ENCODE measurements at regions not wholly inside any gene's neighbourhood (a gene's known extent, or its start where the extent isn't known, plus 50 kb on each side); places are given as distances from the start of the nearest gene placed in this dataset.
"Not testable (repeated sequence)": the region's sequence is repeated elsewhere in the genome, so short reads cannot be mapped to it uniquely, and the experiment has no call there.

DNA sequence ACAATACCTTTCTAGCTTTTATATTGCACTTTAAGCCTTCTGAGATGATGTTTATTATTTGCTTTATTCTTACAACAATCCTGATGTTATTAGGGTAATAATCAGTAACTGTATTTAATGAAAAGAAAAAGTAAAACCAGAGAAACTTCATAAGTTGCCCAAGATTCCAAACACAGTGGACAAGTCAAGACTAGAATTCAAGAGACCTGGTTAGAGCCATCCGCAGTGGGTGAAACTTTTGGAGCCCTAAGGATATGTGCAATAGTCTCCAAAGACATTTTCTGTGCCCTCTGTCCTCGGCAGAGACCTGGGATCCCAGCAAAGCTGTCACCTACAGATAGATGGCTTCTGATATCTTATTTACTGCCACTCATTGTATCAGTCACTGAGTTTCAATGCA, 106.8 kb upstream of the DPT start:
- H3K9me3 Mint-ChIP-seq (ENCODE audit: low read depth): no peaks in the 10 kb centered on the region
- no peak for DNase-seq (ENCODE audit: low spot score)

DNA sequence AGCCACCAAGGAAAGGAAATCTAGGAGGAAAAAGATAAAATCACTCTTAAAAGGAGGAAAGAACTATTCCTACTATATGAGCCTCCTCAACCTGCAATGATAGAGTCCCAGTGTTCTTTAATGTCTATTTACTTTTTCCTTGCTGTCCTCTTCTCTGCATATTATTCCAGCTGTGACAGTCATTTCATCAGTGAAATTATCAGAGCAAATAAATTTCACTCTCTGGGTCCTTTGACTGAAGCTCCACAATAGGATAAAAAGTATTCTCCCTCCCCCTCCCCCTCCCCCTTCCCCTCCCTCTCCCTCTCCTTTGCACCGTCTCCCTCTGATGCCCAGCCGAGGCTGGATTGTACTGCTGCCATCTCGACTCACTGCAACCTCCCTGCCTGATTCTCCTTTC, 107.5 kb upstream of the DPT start:
- Mint-ChIP-seq H3K4me1 (ENCODE audit: low read depth) (peaks cover 9% of the 10 kb centered on the region), H3K36me3 (ENCODE audit: low read depth) (no peaks in the 10 kb centered on the region), H3K27me3 (ENCODE audit: low read depth) (no peaks in the 10 kb centered on the region), H3K9me3 (ENCODE audit: low read depth) (no peaks in the 10 kb centered on the region), H3K27ac (ENCODE audit: unreplicated experiment) (no peak overlapping the region), H3K4me3 (ENCODE audit: unreplicated experiment) (no peak overlapping the region)
- TF ChIP-seq, protein P1, sequence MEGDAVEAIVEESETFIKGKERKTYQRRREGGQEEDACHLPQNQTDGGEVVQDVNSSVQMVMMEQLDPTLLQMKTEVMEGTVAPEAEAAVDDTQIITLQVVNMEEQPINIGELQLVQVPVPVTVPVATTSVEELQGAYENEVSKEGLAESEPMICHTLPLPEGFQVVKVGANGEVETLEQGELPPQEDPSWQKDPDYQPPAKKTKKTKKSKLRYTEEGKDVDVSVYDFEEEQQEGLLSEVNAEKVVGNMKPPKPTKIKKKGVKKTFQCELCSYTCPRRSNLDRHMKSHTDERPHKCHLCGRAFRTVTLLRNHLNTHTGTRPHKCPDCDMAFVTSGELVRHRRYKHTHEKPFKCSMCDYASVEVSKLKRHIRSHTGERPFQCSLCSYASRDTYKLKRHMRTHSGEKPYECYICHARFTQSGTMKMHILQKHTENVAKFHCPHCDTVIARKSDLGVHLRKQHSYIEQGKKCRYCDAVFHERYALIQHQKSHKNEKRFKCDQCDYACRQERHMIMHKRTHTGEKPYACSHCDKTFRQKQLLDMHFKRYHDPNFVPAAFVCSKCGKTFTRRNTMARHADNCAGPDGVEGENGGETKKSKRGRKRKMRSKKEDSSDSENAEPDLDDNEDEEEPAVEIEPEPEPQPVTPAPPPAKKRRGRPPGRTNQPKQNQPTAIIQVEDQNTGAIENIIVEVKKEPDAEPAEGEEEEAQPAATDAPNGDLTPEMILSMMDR (IDR thresholded peaks at IDR 0.05): no peak
- DNase-seq (ENCODE audit: low spot score): no peak

More for the DNA sequence above, 106.8 kb upstream of the DPT start:
- peaks cover 9% of the 10 kb centered on the region for H3K4me1 Mint-ChIP-seq (ENCODE audit: low read depth)
- TF ChIP-seq, protein P1 (IDR thresholded peaks at IDR 0.05): no peak
- H3K27me3 Mint-ChIP-seq (ENCODE audit: low read depth): no peaks in the 10 kb centered on the region
- no peaks in the 10 kb centered on the region for H3K36me3 Mint-ChIP-seq (ENCODE audit: low read depth)
- H3K4me3 Mint-ChIP-seq (ENCODE audit: unreplicated experiment): no peak overlapping the region
- no peak overlapping the region for H3K27ac Mint-ChIP-seq (ENCODE audit: unreplicated experiment)

DNA sequence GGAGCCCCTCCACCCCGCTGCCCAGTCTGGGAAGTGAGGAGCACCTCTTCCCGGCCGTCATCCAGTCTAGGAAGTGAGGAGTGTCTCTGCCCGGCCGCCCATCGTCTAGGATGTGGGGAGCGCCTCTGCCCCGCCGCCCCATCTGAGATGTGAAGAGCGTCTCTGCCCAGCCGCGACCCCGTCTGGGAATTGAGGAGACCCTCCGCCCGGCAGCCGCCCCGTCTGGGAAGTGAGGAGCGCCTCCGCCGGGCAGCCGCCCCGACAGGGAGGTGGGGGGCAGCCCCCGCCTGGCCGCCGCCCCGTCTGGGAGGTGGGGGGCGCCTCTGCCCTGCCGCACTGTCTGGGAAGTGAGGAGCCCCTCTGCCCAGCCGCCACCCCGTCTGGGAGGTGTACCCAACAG, 108.2 kb upstream of the DPT start:
- DNase-seq (ENCODE audit: low spot score): peak; percentile 59

DNA sequence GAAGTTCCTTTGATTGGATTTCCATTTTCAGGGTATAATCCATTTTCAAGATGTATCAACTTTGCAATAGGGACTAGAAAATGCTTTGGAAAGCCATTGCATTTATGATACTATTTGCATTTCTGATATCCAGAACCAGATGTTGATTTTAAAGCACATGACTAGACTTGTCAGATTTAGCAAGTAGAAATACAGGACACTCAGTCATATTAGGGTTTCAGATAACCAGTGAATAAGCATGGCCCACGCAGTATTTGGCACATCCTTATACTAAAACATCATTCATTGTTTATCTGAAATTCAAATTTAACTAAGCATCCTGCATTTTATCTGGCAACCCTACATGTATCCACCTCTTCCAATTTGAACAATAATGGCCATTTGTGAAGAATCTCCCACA, 113.3 kb upstream of the DPT start:
- TF ChIP-seq, protein P1 (IDR thresholded peaks at IDR 0.05): no peak
- Mint-ChIP-seq H3K4me1 (ENCODE audit: low read depth) (no peaks in the 10 kb centered on the region), H3K9me3 (ENCODE audit: low read depth) (no peaks in the 10 kb centered on the region), H3K27me3 (ENCODE audit: low read depth) (no peaks in the 10 kb centered on the region), H3K4me3 (ENCODE audit: unreplicated experiment) (no peak overlapping the region), H3K36me3 (ENCODE audit: low read depth) (no peaks in the 10 kb centered on the region), H3K27ac (ENCODE audit: unreplicated experiment) (no peak overlapping the region)
- no peak for DNase-seq (ENCODE audit: low spot score)

More for the DNA sequence above, 108.2 kb upstream of the DPT start:
- H3K36me3 Mint-ChIP-seq (ENCODE audit: low read depth); H3K4me1 Mint-ChIP-seq (ENCODE audit: low read depth); H3K27ac Mint-ChIP-seq (ENCODE audit: unreplicated experiment); H3K4me3 Mint-ChIP-seq (ENCODE audit: unreplicated experiment); H3K9me3 Mint-ChIP-seq (ENCODE audit: low read depth); H3K27me3 Mint-ChIP-seq (ENCODE audit: low read depth): not testable (repeated sequence)

DNA sequence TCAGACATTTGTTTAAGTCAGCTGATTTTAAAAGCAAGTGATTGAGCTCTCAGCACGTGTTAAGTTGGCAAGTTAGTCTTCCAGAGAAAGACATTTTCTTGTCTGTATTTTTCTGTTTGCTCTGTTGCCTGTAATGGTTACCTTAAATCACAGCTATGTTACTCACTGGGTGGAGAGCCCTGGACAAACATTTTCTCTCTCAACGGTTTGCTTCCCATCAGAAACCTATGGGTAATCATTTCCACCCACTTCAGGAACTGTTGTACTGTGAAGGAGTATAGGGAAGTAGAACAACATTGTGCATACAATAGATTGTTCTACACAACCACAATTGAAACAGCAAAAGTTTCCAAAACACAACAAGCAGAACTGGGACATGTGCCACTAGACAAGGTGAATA, 113.9 kb upstream of the DPT start:
- no peak for DNase-seq (ENCODE audit: low spot score)
- TF ChIP-seq, protein P1 (IDR thresholded peaks at IDR 0.05): no peak
- Mint-ChIP-seq H3K4me1 (ENCODE audit: low read depth) (peaks cover 4% of the 10 kb centered on the region), H3K27me3 (ENCODE audit: low read depth) (no peaks in the 10 kb centered on the region), H3K27ac (ENCODE audit: unreplicated experiment) (no peak overlapping the region), H3K9me3 (ENCODE audit: low read depth) (no peaks in the 10 kb centered on the region), H3K36me3 (ENCODE audit: low read depth) (no peaks in the 10 kb centered on the region), H3K4me3 (ENCODE audit: unreplicated experiment) (no peak overlapping the region)

DNA sequence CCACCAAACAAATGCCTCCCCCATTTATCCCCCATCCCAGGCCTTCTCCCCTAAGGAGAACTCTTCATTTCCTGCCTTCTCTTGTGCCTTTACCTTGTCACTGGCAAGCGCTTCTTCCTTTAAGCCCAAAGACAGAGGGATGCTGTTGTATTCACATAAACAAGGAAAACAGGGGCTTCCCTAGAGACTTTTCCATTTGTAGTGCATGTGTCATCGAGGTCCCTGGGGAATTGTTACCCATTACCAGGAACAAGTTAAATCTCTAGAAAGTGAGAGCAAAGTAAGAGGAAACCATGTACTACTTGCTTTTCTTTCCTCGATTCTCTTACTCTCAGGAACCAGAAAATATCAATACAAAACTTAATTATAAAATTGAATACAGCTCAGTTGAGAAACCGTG, 114.4 kb upstream of the DPT start:
- Mint-ChIP-seq H3K27ac (ENCODE audit: unreplicated experiment) (no peak overlapping the region), H3K4me1 (ENCODE audit: low read depth) (peaks cover 9% of the 10 kb centered on the region), H3K4me3 (ENCODE audit: unreplicated experiment) (no peak overlapping the region), H3K27me3 (ENCODE audit: low read depth) (no peaks in the 10 kb centered on the region), H3K9me3 (ENCODE audit: low read depth) (no peaks in the 10 kb centered on the region), H3K36me3 (ENCODE audit: low read depth) (no peaks in the 10 kb centered on the region)
- TF ChIP-seq, protein P1 (IDR thresholded peaks at IDR 0.05): no peak
- DNase-seq (ENCODE audit: low spot score): no peak
